ENCODE measurements at regions not wholly inside any gene's neighbourhood (a gene's known extent, or its start where the extent isn't known, plus 50 kb on each side); places are given as distances from the start of the nearest gene placed in this dataset.
A peak's percentile ranks its signal among the peaks of the same experiment; 100 is the strongest.
"Not testable (repeated sequence)": the region's sequence is repeated elsewhere in the genome, so short reads cannot be mapped to it uniquely, and the experiment has no call there.

DNA sequence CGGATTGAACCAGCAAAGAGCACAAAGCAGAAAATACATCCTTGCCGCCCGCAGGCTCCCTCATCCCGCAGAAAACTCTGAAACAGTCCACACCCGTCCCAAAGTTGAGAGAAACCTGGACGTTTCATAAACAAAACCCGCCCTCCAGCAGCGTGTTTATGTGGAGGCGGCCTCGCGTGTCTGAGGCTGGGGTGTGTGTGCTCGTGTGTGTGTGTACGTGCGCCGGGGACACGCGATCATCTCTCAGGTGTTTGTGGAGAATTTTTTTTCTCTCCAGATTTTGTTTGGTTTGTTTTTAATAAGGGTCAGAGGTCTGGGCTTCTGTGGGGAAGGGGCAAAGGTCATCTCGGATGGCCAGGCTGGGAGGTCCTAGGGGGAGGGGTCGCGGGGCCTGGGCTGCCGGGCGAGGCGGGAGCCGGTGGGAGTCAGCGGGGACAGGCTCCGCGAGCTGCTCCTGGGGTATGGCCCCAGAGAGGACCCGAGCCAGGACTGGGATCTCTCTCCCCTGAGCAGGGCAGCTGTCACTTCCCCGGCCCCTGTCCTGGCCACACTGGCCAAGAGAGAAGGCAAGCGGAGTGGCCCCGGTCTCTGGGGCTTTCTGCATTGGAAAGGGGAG is 206.4 kb downstream of the C9orf50 start:
- DNase-seq (ENCODE audit: low read depth in 2 of 2): peak in 1 of 2 donors; percentile 41

DNA sequence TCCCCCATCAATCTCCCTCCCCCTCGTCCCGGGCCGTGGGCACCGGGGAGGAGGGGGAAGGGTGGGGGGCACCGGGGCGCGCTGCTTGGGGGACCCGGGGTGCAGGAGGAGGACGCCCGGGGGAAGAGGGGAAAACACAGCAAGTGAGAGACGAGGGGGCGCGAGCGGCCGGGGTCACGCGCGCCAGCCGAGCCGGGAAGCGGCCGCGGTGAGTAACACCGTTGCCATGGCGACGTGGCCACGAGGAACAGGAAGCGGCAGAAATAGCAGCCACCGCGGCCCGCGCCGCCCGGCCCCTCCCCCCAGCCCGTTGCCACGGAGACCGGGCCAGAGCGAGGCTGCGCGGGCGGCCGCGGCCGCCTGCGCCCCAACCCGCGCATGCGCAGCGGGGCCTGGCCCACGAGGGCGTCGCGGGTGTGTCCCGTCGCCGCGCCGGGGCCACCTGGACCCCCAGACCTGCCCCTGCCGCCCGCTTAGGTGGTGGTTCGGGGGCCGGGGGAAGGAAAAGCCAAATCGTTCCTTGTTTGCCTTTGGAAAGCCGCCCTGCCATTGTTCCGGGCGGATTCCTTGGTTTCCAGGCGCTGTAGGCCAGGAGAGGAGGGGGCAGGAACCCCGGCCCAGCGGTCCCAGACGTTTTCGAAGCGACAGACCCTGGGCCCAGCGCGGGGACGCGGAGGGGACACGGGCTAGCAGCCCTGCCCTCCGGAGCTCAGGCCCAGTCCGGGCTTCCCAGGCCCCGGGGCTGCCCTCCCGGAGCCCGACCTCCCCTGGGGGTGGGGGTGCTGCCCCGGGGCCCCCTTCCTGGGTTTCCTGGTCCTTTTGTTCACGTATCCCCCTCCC is 207.1 kb downstream of the C9orf50 start:
- peak; percentile 92 to 97 for DNase-seq (ENCODE audit: low read depth in 2 of 2)

DNA sequence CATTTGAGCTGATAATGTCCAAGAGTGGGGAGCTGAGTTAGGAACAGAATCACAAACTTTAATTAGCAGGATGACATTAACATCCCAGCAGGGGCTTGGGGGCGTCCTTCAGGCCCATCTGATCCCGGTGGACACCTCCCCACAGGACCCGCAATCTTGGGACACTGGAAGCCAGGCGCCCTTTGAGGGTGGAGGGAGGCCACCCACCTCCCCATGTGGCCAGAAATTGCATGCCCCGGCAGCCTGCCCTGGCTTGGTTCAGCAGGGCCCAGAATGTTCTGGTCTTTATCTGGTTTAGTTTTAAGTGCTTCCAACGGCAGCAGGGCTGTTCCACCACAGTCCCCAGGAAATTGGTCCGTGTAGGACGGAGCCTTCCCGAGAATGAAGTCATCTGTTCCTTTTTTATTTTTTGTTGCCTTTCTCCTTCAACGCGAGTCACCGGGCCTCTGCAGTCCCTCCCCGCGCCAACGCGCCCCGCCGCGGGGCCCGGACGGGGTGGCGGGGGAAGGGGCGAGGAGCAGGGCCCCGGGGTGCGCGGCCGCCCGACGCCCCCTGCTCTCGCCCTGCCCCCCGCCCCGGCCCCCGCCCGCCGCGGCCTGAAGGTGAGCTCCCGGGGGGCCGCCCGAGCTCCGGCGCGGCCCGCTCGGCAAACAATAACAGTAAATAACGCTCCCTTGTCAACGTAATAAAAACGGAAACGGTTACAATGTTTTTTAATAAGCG is 207.9 kb downstream of the C9orf50 start:
- DNase-seq (ENCODE audit: low read depth in 2 of 2): peak in 1 of 2 donors; percentile 84

DNA sequence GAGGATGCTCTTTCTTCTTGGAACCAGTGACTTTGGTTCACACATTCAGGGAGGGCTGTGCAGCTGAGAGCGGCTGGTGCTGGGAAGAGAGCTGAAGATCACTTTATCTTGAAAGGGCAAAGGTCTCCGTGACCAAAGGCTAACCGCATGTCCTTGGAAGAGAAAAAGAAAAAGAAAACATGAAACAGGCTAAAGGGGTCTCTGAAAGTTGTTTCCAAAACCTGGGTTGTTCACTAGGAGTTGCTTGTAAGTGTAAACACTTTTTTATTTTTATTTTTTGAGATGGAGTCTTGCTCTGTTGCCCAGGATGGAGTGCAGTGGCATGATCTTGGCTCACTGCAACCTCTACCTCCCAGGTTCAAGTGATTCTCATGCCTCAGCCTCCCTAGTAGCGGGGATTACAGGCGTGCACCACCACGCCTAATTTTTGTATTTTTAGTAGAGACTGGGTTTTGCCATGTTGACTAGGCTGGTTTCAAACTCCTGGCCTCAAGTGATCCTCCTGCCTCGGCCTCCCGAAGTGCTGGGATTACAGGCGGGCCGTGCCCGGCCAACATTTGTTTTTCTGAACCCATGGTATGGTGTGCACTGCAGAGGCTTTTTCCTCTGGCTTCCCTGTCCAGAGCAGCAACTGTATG is 208.6 kb downstream of the C9orf50 start:
- DNase-seq (ENCODE audit: low read depth in 2 of 2): not testable (repeated sequence)

DNA sequence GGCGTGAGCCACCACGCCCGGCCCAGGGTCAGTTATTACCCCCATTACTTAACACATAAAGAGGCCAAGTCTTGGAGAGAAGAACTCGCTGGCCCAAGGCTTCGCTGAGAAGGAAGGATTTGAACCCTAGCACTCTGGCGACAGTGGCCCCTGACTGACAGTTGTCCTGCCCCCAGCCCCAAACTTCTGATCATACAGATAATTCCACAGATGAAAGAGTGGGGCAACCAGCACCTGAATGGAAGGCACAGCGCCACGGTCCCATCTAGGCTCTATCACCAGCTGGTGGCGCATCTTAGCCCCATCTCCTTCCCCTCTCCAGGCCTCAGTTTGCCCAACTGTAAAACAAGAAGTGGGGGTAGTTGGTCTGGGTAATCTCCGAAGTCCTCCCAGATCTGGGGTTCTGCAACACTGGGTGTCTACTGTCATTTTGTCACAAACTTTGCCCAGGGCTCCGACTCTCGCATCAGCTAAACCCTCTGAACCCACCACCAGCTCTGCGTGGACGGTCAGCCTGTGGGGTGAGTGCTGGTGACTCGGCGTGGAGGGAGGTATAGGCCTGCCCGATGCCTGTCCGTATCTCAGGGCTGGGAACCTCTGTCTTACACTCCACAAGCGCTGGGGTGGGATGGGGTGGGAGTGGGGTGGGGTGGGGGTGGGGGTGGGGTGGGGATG is 209.3 kb downstream of the C9orf50 start:
- DNase-seq (ENCODE audit: low read depth in 2 of 2): no peak

DNA sequence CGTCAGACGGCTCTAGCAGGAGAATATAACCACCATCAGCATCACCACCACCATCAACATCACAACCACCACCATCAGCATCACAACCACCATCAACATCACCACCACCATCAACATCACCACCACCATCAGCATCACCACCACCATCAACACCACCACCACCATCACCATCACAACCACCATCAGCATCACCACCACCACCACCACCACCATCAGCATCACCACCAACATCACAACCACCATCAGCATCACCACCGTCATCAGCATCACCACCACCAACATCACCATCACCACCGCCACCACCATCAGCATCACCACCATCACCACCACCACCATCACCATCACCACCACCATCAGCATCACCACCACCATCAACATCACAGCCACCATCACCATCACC is 210.7 kb downstream of the C9orf50 start:
- no peak for DNase-seq (ENCODE audit: low read depth in 2 of 2)

DNA sequence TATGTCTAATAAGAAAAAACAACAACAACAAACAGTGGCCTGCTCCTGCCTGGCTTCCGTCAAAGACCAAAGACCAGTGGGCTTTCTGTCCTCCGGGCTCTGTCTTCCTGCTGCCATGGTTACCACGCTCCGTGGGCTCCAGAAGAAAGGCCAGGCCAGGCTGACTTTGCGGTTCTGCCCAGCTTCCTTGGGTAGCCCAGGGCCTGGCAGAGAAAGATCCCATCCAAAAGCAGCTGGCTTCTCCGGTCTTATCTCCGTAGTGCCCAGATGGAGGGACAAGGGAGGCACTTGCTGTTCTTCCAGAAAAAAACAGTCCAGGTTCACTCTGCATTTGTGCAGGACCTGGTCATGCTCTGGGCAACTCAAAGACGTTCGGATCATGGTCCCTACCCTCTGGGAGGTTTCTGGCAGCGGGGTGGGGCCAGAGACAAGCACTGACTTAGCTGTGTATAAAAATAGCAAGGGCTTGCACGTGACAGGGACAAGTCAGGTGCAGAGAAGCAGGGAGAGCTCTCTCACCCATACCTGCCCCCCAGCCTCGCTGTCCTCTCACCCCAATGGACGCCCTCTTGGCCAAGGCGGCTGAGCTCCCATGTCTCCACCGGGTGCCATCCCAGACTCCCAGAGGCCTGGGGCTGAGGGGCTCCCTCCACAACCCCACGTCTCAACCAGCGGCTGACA is 212.2 kb downstream of the C9orf50 start:
- no peak for DNase-seq (ENCODE audit: low read depth in 2 of 2)

DNA sequence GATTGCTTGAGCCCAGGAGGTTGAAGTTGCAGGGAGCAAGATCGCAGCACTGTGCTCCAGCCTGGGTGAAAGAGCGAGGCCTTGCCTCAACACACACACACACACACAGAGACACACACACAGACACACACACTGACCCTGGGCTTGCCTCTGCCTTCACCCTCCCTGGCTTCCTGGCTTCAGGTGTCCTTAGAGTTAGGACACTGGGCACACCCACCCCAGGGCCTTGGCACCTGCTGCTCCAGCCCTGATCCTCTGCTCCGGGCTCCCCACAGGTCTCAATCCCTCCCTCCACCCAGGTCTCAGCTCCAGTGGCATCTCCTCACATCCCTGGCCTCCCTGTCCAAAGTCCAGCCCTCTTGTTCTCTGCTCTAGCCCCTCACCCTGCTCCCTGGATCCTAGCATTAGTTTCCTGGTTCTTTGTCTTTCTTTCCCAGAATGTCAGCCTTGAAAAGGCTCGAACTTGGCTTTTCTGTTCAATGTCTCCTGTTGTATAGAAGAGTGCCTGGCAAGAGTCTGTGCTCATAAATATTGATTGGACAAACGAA is 212.9 kb downstream of the C9orf50 start:
- no peak for DNase-seq (ENCODE audit: low read depth in 2 of 2)

DNA sequence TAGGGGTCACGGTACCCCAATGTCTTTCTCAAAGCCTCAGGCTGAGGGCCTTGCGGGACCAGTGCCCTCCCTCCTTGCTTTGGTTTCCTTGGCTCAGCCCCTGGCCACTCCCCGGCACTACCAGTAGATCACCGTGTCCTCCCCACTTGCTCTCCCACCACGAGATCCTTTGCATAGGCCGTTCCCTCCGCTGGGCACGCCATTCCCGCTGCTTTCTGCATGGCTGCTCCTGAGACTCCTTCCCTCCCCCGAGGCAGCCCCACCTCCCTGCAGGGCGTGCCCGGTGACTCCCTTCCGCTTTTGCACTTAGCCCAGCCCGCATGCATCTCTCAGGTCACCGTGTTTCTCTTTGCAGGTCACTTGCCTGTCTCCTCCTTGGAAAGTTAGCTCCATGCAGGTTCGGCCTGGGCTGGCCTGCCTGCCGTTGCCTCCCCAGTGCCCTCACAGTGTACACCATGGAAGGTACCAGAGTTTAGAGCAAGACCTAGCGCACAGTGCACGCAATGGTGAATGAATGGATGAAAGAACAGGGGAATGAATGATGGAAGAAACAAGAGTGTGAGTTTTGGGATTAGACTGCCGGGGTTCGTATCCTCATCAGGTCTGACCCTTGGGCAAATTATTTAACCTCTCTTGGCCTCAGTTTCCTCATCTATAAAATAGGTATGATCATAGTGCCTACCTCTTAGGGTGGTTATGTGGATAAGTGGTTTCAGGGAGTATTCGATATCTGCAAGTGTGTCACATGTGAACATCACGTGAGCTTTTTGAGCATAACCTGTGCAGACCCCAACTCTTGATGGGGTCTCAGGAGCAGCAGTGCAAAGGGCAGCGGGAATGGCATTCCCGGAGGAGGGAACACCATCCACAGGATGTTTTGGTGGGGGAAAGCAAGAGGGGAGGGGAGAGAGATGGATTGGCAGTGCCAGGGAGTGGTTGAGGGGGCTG is 214.3 kb downstream of the C9orf50 start:
- no peak for DNase-seq (ENCODE audit: low read depth in 2 of 2)

DNA sequence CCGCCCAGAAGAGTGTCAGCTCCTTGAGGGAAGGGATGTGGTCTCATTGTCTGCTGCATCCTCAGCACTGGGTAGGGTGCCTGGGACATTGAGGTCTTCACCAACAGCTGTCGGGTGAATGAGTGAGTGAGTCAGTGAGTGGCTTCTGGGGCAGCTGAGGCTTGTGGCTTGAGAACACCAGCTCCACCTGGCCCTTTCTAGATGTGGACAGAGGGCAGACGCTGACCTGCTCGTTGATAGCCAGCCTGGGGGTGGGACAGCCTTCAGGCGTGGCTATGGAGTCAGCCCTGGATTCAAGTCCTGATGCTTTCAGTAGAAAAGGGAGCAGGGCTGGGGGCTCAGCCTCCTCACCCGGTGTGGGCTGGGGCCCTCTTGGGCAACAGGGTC is 215.1 kb downstream of the C9orf50 start:
- DNase-seq (ENCODE audit: low read depth in 2 of 2): no peak

DNA sequence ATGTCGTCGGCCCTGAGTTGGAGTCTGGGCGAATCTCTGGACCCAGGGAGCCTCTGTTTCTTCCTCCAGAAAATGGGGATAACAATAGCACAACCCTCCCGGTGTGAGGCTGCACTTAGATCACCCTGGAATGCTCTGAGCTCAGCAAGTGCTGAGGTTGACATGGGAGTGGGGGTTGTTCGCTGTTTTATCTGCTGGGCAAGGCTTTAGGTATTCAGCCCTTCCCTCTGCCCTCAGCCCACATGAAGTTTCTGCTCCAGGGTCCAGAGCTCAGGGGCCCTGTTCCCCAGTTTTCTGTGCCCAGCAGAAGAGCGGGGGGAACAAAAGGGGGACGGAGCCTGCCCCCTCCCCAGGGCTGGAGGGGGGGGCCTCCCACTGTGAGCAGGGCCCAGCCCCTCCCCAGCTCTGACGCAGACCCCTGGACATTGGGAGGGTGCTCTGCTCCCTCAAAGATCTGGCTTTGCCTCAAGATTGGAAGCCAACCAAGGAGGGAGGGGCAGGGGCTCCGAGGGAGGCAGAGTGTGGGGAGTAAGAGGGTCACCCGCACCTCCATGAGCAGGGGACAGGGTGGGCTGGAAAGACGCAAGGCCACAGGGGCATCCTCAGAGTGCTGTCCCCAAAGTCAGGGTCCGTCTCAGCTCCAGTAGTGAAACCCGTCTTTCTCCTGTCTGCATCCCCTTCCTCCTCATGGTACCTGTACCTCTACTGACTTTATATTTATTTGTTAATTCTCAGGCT is 215.6 kb downstream of the C9orf50 start:
- DNase-seq (ENCODE audit: low read depth in 2 of 2): no peak

DNA sequence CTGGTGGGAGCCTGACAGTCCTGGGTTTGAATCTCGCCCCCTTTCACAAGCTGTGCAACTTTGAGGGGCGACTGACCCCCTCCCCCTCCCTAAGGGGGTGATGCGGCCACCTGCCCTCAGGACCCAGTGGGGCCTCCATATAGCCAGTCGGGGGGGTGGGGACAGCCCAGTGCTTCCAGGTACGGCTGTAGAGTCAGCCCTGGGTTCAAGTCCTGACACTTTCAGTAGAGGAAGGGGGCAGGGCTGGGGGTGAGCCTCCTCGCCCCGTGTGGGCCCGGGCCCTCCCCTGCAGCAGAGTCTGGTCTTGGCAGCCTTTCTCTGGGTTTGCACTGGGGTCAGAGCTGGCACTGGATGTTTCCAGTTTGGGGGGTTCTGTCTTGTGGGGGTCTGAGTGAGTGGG is 216.3 kb downstream of the C9orf50 start:
- no peak for DNase-seq (ENCODE audit: low read depth in 2 of 2)

DNA sequence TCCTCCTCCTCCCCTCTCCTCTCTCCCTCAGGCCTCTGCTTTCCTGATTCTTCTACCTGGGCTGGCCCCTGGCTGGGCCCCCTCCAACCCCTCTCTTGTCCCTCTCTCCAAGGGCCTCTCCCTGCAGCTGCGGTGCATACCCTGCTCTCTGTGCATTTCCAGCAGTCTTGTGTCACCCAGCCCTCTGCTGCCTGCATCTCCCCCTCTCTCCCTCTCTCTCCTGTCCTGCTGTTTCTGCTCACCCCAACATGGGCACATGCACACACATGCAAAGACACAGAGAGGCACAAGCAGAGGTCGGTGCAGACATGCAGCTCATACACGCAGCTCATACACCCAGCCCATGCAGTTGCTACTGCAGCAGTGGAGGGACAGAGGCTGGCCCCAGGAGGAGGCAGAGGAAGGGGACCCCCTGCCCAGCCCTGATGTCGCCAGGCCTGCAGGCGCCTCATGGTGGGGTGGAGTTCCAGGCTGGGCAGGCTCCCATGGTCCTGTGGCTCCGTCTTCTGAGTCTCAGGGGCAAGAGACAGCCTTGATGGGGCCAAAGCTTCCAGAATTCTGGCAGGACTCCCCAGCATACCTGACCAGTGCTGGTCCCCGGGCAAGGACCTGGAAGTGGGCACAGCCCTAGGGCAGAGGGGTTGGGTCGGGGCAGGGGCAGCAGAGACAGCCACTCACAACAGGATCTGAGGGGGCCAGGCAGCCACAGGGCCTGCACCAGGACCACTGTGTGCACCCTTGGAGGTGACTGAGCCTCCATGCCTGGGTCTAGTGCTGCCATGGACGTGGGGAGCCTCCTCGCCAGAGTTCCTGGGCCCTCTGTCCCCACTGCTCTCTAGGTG is 216.9 kb downstream of the C9orf50 start:
- DNase-seq (ENCODE audit: low read depth in 2 of 2): no peak

DNA sequence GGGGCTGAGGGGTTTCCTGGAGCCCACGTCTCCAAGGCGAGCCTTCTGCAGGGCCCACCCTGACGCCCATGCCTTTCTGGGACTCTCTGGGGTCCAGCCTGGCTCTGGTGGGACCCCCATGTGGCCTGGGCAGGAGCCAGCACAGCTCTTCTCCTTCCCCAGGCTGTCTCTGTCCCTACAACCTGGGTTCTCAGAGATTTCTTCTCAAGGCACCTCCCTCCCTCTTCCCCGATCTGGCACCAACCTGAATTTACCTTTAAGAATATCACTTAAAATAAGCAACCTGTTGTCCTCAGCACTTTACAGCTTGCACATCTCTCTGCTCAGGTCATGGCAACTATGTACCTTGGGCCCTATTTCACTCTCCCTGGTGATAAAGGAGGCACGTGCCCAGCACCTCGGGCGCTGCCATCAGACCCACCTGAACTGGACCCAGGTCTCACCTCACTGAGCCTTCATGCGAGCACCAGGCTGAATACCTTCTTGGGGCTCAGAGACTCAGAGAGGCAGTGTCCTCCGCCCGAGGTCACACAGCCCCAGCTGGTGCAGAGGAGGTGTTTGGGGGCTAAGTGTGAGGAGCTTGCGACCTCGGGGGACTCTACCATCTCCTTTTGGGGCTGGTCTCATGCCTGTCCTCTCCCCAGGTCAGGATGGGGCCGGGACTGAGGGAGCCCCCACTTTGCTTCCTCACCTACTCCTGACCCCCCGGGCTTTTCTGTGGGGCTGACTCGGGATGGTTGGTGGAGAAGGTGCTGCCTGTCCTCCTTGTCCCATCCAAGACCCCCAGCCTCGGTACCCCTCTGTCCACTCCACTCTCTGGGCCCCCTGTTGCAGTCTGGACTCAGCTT is 217.7 kb downstream of the C9orf50 start:
- no peak for DNase-seq (ENCODE audit: low read depth in 2 of 2)

DNA sequence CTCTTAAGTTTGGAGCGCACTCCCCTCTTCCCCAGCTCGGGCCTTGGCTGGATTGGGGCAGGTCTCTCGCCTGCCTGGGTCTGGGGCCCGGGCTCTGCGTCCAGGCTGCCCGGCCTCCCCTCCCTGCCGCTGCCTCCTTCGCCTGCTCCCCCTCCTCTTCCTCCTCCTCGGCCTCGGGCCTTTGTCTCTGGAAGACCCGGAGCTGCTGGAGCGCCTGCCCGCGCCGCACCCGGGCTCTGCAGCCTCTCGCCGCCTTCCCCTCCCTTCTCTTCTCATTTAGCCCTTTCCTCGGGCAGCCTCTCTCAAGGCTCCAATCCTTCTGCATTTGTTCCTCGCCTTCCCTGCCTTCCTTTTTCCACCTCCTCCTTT is 218.5 kb downstream of the C9orf50 start:
- no peak for DNase-seq (ENCODE audit: low read depth in 2 of 2)

DNA sequence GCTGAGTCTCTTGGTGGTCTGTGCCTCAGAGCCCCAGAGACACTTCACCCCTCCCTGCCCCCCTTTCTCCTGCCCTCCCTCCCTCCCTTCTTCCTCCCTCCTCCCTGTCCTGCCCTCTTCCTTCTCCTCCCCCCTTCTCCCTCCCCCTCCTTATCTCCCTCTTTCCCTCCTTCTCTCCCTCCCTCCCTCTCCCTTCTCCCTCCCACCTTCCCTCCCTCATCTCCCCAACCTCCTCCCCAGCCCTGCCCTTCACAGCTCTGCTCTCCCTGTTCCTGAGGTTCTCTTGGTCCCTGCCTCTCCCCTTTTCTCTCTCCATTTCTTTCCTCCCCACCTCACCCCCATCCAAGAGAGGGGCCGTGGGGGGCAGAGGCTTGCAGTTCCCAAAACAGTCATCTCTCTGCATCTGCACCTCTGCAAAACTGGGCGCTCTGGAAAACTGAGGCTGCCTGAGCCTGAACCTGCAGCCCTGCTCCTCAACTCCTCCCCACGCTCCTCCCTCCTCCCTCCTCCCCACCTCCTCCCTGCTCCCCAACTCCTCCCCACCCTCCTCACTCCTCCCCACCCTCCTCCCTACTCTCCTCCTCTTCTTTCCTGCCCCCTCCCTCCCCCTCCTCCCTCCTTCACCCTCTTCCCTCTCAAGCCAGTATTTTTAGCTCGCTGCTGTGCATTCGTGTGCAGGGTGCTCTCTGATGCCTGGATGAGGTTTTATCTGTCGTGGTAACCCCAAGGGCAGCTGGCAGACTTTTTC is 219.1 kb downstream of the C9orf50 start:
- DNase-seq (ENCODE audit: low read depth in 2 of 2): no peak
